ENCODE measurements at regions not wholly inside any gene's neighbourhood (a gene's known extent, or its start where the extent isn't known, plus 50 kb on each side); places are given as distances from the start of the nearest gene placed in this dataset.

DNA sequence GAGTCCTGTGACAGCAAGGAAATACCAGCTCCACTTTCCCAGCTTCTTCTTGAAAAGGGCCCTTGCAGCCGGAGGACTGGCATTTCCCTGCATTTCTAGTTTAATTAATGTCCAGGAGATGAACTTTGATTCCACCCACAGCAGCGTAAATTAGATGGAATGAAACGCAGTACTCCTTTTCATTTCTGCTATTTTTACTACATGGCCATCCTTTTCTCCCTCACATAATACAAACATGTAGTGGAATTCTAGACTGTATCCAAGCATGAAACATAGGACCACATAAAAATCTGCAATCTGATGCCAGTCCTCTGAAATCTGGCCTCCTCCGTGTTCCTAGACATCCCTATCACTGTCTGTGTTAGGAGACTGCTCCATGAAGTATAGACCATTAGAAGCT lies 403.2 kb downstream of the NR2F2 start:
- TF ChIP-seq, protein P1, sequence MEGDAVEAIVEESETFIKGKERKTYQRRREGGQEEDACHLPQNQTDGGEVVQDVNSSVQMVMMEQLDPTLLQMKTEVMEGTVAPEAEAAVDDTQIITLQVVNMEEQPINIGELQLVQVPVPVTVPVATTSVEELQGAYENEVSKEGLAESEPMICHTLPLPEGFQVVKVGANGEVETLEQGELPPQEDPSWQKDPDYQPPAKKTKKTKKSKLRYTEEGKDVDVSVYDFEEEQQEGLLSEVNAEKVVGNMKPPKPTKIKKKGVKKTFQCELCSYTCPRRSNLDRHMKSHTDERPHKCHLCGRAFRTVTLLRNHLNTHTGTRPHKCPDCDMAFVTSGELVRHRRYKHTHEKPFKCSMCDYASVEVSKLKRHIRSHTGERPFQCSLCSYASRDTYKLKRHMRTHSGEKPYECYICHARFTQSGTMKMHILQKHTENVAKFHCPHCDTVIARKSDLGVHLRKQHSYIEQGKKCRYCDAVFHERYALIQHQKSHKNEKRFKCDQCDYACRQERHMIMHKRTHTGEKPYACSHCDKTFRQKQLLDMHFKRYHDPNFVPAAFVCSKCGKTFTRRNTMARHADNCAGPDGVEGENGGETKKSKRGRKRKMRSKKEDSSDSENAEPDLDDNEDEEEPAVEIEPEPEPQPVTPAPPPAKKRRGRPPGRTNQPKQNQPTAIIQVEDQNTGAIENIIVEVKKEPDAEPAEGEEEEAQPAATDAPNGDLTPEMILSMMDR (IDR thresholded peaks at IDR 0.05) = no peak
- Histone ChIP-seq H3K4me3 (no peak overlapping the region), H3K9me3 (no peaks in the 10 kb centered on the region), H3K36me3 (no peaks in the 10 kb centered on the region), H3K27ac (no peak overlapping the region), H3K4me1 (ENCODE audit: insufficient read depth) (no peaks in the 10 kb centered on the region), H3K27me3 (no peaks in the 10 kb centered on the region)
- intact Hi-C loops (cut with DNase I) = no loop called here
- WGBS, 3 donors = 53 to 63% (median 56%) methylated on average over 4 of the region's 4 CpGs
- DNase-seq = no peak

DNA sequence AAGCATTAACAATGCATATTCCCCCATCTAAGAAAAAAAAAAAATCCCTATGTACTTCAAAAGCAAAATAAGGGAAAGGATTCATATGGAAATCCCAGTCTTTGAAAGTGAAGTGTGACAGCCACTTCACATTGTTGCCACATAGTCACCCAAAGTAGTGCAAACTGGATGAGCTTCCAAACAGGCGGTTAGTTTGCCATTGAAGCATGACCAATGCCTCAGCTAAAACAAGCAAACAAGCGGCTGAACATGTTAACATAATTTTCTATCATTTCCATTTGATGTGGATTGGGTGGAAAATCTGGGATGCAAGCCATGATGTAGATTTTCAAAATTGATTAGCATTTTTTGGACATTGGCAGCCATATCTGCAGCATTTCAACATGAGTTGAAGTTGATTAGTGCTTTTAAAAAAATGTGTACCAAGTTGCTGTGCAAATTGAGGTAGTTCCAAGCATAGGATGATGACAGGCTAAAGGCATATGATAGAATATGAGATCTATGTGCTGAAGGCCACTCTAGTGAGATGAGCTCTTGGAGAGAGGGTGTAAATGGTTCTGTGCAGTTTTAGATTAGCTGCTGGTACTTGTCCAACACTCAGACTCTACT lies 405.2 kb downstream of the NR2F2 start:
- intact Hi-C loops (cut with DNase I) = no loop called here
- H3K9me3 ChIP-seq = no peaks in the 10 kb centered on the region
- TF ChIP-seq, protein P1 (IDR thresholded peaks at IDR 0.05) = no peak
- TF ChIP-seq POLR2A (IDR thresholded peaks at IDR 0.05) (no peak), EP300 (IDR thresholded peaks at IDR 0.05) (no peak)
- H3K4me3 ChIP-seq = no peak overlapping the region
- 91 to 95% (median 92%) methylated on average over 2 of the region's 2 CpGs for WGBS, 3 donors
- H3K27ac ChIP-seq = no peak overlapping the region
- no peaks in the 10 kb centered on the region for H3K4me1 ChIP-seq (ENCODE audit: insufficient read depth)
- no peaks in the 10 kb centered on the region for H3K27me3 ChIP-seq
- H3K36me3 ChIP-seq = no peaks in the 10 kb centered on the region
- DNase-seq = no peak

DNA sequence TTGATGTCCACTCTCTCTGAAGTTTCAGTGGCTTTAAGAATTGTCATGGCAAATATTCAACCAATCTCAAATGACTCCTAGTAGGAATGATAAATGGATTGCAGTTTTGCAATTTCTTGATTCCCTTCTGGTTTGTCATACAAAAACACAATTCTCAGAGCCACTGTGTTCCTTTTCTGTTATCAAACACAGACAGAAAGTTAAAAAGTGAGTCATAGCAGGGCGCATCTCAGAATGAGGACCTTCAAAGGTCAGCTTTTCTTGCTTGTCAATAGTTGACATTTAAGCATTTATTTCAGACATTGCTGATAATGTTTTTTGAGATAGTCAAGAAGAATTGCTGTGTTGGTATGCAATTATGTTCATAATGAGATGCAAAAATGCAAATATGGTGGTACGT lies 405.9 kb downstream of the NR2F2 start:
- H3K36me3 ChIP-seq = no peaks in the 10 kb centered on the region
- WGBS, 3 donors = 65 to 78% (median 71%) methylated on average over 2 of the region's 2 CpGs
- H3K4me3 ChIP-seq = no peak overlapping the region
- TF ChIP-seq POLR2A (IDR thresholded peaks at IDR 0.05) = no peak
- TF ChIP-seq, protein P1 (IDR thresholded peaks at IDR 0.05) = no peak
- no peak for TF ChIP-seq EP300 (IDR thresholded peaks at IDR 0.05)
- no peaks in the 10 kb centered on the region for H3K4me1 ChIP-seq (ENCODE audit: insufficient read depth)
- intact Hi-C loops (cut with DNase I) = no loop called here
- H3K27ac ChIP-seq = no peak overlapping the region
- no peaks in the 10 kb centered on the region for H3K9me3 ChIP-seq
- no peaks in the 10 kb centered on the region for H3K27me3 ChIP-seq
- DNase-seq = no peak

DNA sequence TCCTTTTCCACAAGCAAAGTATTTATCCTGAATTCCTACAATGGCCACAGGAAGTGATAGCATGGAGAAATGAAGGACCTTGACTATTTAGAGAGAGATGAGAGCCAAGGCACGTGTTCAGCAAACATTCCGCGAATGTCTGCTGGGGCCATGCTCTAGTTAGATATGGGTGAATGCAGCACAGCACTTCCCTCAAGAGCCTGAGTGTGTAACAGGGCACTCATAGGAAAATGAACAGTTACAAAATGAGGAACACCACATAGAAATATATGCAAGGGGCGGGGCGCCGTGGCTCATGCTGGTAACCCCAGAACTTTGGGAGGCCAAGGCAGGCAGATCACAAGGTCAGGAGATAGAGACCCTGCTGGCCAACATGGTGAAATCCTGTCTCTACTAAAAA lies 406.9 kb downstream of the NR2F2 start:
- 73 to 84% (median 83%) methylated on average over 6 of the region's 6 CpGs for WGBS, 3 donors
- no peak for DNase-seq
- Histone ChIP-seq H3K9me3 (no peaks in the 10 kb centered on the region), H3K36me3 (no peaks in the 10 kb centered on the region), H3K4me1 (ENCODE audit: insufficient read depth) (no peaks in the 10 kb centered on the region), H3K27ac (no peak overlapping the region), H3K4me3 (no peak overlapping the region), H3K27me3 (no peaks in the 10 kb centered on the region)
- intact Hi-C loops (cut with DNase I) = no loop called here
- TF ChIP-seq EP300 (IDR thresholded peaks at IDR 0.05) = no peak
- no peak for TF ChIP-seq POLR2A (IDR thresholded peaks at IDR 0.05)
- TF ChIP-seq, protein P1 (IDR thresholded peaks at IDR 0.05) = no peak

Data from ovary (tissue), 7 donors.